ENCODE measurements at regions not wholly inside any gene's neighbourhood (a gene's known extent, or its start where the extent isn't known, plus 50 kb on each side); places are given as distances from the start of the nearest gene placed in this dataset.

DNA sequence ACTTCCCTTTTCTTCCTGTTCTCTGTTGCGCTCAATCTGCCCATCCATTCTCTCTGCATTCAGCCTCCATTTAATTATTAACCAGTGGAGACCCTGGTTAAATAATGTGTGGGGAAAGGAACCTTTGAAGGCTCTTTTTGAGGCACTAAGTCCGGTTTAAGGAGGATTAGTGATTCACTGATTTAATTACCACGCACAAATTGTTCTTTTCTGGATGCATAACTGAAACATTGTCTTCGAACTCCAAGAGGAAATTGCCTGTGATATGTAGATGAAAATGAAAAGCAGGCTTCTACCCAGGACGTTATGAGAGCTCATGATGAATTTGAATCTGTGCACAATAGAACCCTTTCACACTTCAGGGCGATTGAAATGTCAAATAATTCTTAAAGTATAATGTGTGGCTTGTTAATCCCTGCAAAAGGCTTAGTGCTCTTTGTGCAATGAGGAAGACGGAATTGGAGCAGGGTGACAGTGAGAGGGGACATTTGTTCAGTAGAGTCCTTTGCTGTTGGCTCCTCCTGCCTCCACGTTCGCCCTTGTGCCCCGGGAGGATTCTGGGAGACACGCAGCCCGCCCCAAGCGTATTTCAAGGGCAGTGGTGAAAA lies 51.1 kb upstream of the ZNF236 start:
- DNase-seq, result peak; percentile 12

DNA sequence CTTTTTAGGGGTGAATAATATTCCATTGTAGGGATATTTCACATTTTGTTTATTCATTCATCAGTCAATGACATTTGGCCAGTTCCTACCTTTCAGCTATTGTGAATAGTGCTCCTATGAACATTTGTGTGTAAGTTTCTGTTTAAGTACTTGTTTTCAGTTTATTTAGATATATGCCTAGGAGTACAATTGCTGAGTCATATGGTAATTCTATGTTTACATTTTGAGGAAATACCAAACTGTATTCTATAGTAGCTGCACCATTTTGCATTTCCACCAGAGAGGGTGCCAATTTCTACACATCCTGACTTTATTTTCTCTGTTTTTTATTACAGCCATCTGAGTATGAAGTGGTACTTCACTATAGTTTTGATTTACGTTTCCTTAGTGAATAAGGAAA lies 54.4 kb upstream of the ZNF236 start:
- DNase-seq, result no peak

DNA sequence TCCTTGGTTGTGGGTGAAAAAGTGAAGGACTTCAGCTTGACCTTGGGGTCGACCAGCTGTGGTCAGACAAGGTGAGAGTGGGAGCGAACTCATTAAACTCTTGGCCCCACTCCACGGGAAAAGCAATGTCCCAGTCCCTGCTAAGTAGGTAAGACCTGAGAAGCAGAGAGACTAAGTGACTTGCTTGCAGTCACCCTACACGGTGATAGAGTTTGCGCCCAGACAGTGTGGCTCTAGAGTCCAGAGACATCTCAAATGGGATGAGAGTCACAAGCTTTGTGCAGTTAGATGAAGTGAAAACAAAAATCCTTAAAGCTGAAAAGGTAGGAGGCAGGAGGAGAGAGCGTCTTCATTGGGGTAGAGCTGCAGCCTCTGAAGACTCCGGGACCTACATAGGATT lies 55.9 kb upstream of the ZNF236 start:
- no peak for DNase-seq

DNA sequence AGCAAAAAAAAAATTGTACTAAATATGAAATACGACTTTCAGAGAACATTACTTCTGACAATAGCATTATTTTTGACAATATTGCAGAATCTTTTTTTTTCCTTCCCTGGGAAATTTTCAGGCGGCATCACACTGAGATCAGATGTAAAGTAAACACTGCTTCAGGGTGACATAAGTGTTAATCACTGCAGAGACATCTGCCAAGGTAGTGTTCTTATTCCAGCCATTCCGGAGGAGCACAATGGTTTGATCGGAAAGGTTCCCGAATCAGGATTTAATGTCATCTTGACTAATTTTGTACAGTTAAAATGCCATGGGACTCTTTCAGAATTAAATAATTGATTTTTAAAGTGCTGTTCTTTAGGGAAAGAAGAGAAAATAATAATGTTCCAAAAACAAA lies 56.7 kb upstream of the ZNF236 start:
- DNase-seq, result no peak

DNA sequence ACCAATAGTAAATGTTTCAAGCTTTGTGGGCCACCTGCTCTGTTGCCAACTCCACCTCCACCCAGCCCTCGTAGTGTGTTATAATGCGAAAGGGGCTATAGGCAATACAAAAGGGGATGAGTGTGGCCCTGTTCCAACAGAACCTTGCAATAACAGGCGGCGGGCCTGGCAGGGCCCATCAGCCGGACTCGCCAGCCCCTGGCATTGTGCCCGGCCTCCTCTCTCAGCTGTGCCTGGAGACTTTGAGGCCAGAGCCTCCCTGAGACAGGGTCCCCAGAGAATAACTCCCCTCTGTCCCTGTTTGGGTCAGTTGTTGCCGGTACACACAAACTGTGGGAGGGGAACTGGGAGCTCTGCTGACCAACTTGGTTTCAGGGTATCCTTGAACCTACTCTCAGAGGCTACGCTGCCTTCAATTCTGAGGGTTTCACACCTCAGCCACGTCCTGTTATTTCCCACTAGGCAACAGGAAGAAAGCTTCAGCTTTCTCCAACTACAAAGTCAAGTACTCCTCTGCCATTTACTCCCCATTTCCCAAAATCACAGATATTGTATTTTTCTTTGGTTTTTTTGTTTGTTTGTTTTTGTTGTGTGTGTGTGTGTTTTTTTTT lies 58.0 kb upstream of the ZNF236 start:
- no peak for DNase-seq

DNA sequence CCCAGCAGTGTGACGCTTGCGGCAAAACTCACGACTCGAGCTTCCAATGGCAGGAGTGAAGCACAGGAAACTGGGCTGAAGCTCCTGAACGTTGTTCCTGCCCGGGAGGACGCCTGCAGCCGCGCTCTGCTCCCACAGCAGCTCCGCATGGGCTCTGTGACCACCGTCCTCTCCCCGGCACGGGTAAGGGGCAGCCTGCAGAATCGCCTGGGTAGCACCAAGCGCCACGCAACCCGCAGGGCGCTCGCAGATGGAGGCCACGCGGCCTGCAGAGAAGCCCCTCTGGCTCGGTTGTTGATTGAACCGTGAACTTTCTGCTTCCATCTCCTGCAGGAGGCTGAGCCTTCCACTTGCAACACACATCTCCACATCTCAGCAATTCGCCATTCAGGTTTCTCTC lies 63.3 kb upstream of the ZNF236 start:
- no peak for DNase-seq

DNA sequence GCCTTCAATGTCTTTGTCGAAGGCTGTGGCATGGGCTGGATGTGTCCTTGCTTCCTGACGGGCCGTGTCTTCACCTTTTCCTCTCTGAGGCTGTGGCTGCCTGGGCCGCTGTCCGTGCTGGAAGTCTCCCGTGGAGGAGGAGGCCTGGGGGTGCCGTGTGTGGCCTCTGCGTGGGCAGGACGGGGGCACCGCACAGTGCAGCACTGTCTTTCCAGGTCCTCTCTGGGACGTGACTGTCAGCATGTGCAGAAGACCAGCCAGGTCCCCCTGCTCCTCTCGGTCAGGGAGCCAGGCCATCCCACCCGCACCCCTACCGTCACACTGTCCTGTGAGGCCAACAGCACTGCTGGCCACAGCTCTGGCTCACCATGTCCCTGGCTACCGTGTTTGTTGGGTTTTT lies 64.4 kb upstream of the ZNF236 start:
- no peak for DNase-seq

DNA sequence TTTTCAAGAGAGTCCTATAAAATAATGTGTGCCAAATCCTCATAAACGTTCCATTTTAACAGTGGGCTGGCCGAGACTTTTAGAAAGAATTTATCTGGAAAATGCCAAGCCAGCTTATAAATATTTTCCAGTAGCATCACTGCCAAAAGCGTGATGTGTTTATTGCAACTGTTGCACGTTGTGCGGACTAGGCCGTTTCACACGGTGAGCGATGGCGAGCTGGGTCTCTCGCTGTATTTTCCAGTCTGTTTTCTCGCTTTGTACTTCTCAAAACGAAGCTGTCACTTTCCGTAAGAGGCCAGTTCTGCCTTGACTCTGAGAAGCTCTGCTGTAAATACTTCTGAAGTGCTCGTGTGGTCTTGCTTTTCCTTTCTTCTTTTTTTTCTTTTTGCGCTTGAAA lies 65.0 kb upstream of the ZNF236 start:
- DNase-seq, result peak; percentile 76

DNA sequence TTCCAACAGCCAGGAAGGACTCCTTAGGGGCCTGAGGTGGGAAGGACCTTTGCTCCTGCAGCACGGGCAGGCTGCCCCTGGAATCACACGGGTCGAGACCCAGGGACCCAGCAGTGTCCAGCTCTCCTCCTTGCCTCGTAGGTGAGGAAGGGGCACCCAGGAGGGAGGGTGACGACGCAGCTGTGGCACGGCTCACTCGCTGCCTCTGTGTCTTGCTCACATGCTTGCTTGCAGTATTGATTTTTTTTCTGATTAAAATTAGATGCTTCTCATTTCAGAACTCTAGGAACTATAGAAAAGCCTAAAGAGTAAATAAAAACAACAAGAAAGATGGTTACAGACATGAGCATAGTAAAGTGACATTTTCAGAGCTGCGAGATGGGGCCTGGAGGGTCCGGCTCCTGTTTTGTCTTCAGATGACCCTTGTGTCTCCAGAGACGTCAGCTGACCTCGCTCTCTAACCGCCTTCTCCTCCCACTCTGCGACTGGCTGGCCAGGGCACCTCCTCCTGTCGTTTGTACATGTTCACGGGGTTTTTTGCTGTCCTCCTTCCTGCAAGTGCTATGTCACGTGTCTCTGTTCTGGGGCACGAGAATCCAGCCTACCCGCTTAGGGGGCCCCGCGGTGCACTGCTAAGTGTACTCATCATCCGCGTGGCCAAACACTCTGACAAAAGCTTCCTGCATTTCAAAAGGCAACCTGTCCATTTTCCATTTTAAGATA lies 65.7 kb upstream of the ZNF236 start:
- DNase-seq, result peak; percentile 53

DNA sequence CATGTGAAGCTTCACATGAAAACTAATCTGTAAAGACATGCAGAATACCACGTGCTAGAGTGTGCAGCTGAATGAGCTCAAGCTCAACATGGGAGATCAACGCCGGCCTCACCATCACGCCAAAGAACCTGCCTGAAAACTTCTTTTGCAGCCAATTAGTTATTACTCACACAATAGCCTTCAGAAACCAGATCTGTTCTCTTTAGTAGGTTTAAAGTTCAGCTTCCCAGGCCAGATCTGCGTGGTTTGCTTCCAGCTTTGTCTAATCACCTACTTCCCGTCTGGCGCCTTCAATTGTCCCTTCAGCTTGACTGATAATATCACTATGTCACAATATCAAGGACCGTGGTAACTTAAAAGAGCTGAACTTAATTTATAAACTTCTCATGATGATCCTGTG lies 68.0 kb upstream of the ZNF236 start:
- no peak for DNase-seq

DNA sequence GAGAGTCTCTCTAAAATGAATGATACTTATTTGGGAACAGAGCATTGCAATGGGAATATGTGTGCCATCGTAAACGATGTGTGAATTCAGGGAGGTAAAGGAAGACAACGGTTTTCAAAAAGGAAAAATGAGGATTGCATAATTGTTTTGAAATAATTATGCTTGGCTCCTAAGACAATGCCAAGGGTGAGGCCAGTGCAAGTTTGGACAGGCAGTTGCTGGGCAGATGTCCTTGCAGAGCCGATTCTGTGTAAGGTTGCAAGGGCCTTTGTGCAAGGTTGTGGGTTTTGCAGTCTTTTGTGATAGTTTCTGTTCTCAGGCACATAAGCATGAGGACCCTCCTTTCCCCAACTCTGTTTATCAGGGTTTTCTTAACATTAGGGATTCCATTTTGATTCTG lies 70.0 kb upstream of the ZNF236 start:
- no peak for DNase-seq

DNA sequence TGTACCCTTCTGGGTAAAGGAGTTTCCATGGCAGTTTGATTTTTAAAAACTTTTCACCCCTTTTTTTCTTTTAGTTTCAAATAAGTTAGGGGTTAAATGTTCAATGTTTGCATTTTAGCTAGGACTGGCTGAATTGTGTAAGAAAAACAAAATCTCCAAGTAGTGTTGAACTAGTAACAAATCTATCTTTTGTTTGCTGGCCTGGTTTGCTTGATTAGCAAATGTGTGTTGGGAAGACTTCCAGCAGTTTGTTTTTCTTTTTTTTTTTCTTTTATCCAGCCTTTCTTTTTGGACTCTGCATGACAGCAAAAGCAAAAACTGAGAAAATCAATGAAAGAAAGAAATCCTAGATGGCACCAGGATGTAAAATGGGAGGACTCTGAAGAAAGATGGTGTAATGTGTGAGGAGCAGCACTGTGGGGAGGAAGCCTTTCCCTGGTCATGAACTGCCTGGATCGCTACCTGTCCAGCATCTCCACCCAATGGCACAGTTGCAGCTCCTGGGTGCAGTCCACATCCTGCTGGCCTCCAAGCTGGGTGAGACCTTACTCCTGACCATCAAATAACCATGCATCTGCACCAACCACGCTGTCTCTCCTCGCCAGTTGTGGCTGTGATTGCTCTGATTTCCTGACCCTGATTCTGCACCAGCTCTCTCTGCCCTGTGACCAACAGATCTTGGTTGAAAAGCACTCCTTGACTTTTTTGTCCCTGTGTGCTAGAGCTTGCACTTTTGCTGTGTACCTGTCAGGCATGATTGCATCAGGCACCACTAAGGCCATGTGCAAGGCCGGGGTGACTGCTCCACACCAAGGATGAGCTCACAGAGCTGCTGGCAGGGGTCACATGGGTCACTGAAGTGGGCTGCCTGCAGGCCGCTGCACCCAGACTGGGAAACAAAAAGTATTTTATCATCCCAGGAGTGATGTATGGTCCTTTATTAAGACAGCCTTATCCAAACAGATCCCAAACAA lies 71.2 kb upstream of the ZNF236 start:
- no peak for DNase-seq

DNA sequence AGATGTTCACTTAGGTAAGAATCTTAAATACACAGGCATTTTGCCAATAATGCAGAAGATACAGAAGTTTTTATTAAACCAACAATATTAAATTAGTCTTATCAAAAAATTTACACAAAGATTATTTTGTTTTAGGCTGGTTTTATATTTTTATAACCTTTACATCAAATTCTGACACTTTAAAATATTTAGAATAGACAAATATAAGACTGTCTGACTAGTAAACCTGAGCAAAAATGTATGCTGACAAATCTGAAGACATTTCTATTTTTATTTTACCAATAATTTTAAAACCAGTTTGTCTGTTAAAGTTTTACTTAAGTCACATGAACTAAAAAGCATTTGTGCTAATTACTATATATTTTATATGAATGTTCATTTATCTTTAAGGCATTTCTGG lies 72.1 kb upstream of the ZNF236 start:
- no peak for DNase-seq

DNA sequence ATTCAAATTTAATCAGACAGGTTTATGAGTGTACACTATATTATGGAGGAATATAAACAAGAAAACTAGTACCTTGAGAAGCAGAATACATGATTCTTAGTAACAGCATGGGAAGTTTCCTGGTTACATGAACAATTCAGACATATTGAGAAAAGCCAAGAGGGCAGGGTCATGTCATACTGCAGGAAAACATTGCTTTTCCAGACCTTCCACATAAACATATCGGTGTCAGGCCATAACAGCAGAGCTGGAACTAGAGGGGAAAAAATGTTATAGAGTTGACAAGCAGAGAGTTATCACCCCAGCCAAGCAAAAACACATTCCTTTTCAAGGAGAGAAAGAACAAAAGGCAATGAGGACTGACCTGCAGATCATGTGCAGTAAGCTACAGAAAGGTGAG lies 74.7 kb upstream of the ZNF236 start:
- no peak for DNase-seq

DNA sequence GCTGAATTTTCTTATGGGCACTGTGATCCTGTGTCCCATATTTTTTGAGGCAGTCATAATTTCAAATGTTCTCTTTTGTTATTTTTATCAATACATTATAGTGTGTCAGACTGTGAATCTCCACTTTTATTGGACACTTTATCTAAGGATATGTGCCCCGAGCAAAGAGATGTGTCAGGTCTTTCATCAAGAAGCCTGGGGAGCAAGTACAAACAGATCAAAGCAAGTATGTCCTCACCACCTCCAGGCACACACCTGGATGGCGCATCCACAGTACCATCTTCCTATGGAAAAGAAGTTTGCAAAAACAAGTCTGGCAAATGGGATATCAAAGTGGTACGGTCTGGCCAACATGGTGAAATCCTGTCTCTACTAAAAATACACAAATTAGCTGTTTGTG lies 81.0 kb upstream of the ZNF236 start:
- no peak for DNase-seq

DNA sequence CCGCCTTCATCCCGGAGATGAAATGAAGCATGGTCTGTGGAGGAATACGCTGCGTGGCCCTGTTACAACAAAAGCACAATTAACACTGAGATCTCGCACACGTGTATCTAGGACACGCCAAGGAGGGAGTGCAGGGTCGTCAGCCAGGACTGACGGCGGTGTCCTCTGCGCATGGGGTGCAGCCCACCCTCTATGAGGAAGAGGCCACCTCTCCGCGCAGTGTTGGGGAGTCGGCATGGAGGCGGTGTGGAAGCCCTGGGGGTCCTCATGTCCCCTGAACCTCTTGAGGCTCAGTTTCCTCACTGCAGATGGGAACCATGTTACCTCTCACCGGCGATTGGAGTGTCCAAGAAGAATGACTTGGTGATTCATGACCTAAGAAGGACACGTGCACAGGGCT lies 86.0 kb upstream of the ZNF236 start:
- DNase-seq, result no peak

DNA sequence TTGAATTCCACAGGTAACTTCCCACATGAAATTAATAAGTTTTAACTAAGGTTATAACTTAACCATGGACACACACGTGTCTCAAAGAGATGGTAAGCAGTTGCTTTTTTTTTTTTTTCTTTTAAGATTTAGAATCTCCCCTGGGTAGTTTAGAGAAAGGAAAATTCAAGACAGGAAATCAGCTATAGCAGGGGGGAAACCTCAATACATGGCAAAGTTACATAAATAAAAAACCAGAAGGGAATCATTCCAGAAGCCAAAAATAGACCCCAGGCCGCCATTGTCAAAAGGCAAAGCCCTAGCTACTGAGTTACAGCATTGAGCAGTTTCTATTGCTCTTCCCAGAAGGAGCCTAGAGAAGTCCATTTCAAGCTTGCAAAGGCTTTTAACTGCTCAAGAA lies 91.5 kb upstream of the ZNF236 start:
- no peak for DNase-seq

DNA sequence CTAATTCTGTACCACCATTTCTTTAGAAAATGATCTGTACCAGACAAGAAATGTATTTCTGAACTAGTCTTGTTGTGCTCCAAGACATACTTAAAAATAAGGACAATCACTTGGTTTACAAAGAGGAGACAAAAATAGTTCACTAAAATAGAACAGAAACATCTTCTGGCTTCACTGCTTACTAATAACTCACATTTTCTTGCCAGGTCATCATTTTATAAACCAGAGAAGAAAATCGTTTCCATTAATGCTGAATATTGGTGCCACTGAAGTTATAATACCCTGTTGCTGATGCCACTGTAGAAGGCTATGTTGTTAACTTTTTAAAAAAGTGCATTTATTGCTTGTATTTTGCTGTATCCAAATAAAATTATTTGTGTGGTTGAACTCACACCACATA lies 94.8 kb upstream of the ZNF236 start:
- DNase-seq, result no peak

DNA sequence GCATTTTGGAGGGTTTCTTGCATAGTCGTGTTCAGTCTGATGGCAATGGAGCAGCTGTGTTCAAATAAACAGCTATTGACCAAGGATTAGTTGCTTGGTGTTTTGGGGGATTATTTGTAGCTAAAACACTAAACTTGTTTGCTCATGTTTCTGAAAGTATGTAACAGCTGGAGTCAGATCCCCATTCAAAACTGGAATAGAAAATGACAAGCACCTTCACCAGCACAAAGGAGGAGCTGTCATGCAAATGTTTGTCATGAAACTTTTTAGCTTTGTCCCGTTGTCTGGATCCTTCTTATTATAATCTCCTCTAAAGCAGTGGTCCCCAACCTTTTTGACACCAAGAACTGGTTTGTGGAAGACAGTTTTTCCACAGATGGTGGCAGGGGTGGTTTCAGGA lies 96.9 kb upstream of the ZNF236 start:
- DNase-seq, result peak; percentile 34

DNA sequence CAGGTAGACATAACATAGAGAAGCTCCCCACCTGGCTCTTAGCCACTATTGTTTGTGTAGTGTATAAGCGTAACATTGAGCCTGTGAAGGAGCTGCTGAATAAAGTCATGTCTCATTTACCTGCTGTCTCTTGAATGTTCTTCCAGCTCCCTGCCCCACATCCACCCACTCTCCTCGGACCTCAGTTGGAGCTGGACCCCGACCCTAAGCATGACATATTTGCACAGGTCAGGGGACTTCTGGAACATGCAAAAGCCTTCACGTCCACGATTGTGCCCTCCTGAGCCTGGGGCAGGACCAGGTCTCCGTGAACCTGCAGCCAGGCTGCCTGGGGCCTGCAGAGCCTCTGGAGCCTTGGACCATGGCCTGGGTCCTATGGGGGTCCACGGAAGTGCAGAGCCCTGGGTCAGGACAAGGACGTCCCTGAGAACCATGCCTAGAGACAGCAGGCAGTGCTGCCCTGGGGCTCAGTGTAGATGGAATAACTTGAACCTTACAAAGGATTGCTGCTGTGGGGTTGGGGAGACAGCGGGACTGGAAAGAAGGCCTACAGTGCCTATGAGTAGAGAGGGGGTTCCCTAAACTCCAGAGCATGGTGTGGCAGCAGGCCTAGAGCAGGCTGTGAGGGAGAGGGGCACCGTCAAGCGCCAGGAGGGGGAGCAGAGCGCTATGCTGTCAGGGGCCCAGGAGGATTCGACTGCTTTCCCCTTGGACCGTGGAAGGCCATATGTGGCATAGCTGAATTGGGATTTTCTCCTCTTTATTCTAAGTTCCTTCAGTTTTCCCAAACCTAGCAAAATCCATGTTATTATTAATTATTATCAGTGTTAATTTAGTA lies 99.9 kb upstream of the ZNF236 start:
- DNase-seq, result no peak

DNA sequence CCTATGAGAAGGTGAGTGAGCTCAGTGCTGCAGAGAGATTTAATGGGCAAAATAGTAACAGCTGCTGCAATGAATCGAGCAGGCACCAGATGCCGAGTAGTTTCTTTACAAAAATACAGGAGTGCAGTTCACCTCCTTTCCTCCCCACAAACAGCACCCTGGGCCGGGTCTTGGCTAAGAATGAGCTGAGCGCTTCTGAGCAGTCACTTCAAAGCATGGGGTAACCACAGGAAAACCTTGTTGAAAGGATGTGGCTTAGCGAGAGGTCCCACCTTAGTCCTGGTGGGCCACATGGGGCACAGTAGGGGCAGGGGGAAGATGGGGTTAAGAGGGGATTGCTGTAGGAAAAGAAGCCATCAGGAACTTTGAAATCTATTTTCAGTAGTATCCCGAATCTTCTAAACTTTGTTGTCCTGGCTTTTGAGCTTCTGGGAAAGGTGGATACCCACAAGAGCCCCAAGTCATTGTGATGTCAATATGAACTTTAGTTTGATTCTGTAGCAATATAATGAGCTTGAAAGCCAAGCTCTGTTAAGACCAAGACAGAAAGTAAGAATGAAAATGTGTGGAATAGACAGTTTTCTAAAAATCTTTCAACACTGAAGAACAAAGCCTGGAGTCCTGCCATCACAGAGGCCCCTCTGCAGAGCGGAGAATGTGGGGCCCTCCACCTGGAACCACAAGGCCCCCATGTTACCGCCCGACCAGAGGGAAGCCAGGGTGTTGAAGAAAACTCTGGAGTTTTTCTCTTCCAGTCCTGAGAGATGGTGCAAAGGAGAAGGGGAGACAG lies 101.0 kb upstream of the ZNF236 start:
- DNase-seq, result no peak
